ENCODE measurements at regions not wholly inside any gene's neighbourhood (a gene's known extent, or its start where the extent isn't known, plus 50 kb on each side); places are given as distances from the start of the nearest gene placed in this dataset.

DNA sequence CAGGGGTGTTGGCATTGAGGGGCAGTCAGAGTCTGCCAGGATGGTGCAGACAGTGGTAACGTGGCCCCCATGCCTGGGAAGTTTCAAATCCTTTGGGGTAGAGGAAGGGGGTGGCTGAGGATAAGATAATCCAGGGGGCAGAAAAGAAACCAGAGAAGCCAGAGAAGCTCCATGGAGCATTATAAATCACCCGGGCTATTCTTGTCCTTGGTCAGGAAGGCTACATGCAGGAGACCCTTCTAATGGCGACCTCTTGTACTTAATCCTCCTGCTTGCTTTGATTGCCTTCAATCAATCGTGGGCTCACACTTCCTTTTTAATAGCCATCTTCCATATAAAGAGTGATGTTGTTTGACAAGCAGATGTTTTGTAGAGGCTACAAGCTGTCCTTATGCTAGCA, 131.9 kb downstream of the MAF start:
- Histone ChIP-seq H3K4me1 (ENCODE audit: control insufficient read depth, insufficient read depth, low read length) (no peaks in the 10 kb centered on the region), H3K27ac (ENCODE audit: low read length) (no peak overlapping the region), H3K4me3 (ENCODE audit: low read depth in 2 of 2, low read length in 2 of 2) (no peak overlapping the region), H3K36me3 (ENCODE audit: control insufficient read depth, insufficient read depth, low read length) (no peaks in the 10 kb centered on the region), H3K27me3 (ENCODE audit: control insufficient read depth, insufficient read depth, low read length) (no peaks in the 10 kb centered on the region), H3K9me3 (ENCODE audit: control insufficient read depth, insufficient read depth, low read depth, low read length) (no peaks in the 10 kb centered on the region)
- CTCF ChIA-PET = no interaction called here
- POLR2A ChIA-PET = no interaction called here
- intact Hi-C loops (cut with micrococcal nuclease; ENCODE audit: unreplicated experiment) (no loop called here), in situ Hi-C loops (cut with HindIII; ENCODE audit: low pct_unique_long_range_greater_than_20kb, low sequenced_read_pairs) (no loop called here)
- ATAC-seq = no peak
- no TSS peak for BruUV-seq (replicated peaks)
- TF ChIP-seq, protein P1, sequence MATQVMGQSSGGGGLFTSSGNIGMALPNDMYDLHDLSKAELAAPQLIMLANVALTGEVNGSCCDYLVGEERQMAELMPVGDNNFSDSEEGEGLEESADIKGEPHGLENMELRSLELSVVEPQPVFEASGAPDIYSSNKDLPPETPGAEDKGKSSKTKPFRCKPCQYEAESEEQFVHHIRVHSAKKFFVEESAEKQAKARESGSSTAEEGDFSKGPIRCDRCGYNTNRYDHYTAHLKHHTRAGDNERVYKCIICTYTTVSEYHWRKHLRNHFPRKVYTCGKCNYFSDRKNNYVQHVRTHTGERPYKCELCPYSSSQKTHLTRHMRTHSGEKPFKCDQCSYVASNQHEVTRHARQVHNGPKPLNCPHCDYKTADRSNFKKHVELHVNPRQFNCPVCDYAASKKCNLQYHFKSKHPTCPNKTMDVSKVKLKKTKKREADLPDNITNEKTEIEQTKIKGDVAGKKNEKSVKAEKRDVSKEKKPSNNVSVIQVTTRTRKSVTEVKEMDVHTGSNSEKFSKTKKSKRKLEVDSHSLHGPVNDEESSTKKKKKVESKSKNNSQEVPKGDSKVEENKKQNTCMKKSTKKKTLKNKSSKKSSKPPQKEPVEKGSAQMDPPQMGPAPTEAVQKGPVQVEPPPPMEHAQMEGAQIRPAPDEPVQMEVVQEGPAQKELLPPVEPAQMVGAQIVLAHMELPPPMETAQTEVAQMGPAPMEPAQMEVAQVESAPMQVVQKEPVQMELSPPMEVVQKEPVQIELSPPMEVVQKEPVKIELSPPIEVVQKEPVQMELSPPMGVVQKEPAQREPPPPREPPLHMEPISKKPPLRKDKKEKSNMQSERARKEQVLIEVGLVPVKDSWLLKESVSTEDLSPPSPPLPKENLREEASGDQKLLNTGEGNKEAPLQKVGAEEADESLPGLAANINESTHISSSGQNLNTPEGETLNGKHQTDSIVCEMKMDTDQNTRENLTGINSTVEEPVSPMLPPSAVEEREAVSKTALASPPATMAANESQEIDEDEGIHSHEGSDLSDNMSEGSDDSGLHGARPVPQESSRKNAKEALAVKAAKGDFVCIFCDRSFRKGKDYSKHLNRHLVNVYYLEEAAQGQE (IDR thresholded peaks at IDR 0.05; ENCODE audit: insufficient read depth in 1 of 2, low read depth in 2 of 2, low read length in 1 of 2) = no peak
- TF ChIP-seq TCF7L2 (IDR thresholded peaks at IDR 0.05; ENCODE audit: low read depth, low read length) = no peak
- TF ChIP-seq CTCF (IDR thresholded peaks at IDR 0.05) = no peak
- TF ChIP-seq SIN3A (IDR thresholded peaks at IDR 0.05; ENCODE audit: borderline replicate concordance, insufficient read depth, low read depth, low read length) = no peak
- no peak for TF ChIP-seq POLR2AphosphoS5 (IDR thresholded peaks at IDR 0.05; ENCODE audit: low read depth, low read length)
- no peak for DNase-seq (ENCODE audit: low read depth, low spot score)

- no peaks in the 10 kb centered on the region for H3K27me3 ChIP-seq (ENCODE audit: control insufficient read depth, insufficient read depth, low read length)
- no peak overlapping the region for H3K27ac ChIP-seq (ENCODE audit: low read length)
- ChIA-PET CTCF (no interaction called here), POLR2A (no interaction called here)
- BruUV-seq (replicated peaks) = no TSS peak
- ATAC-seq (no peak), DNase-seq (ENCODE audit: low read depth, low spot score) (no peak)
- no peaks in the 10 kb centered on the region for H3K4me1 ChIP-seq (ENCODE audit: control insufficient read depth, insufficient read depth, low read length)
- in situ Hi-C loops (cut with HindIII; ENCODE audit: low pct_unique_long_range_greater_than_20kb, low sequenced_read_pairs) = no loop called here
- no peak for TF ChIP-seq CTCF (IDR thresholded peaks at IDR 0.05)
- no peak for TF ChIP-seq SIN3A (IDR thresholded peaks at IDR 0.05; ENCODE audit: borderline replicate concordance, insufficient read depth, low read depth, low read length)
- TF ChIP-seq POLR2AphosphoS5 (IDR thresholded peaks at IDR 0.05; ENCODE audit: low read depth, low read length) = no peak
- TF ChIP-seq, protein P1 (IDR thresholded peaks at IDR 0.05; ENCODE audit: insufficient read depth in 1 of 2, low read depth in 2 of 2, low read length in 1 of 2) = no peak
- TF ChIP-seq TCF7L2 (IDR thresholded peaks at IDR 0.05; ENCODE audit: low read depth, low read length) = no peak
- no peaks in the 10 kb centered on the region for H3K9me3 ChIP-seq (ENCODE audit: control insufficient read depth, insufficient read depth, low read depth, low read length)
- intact Hi-C loops (cut with micrococcal nuclease; ENCODE audit: unreplicated experiment) = no loop called here
- H3K4me3 ChIP-seq (ENCODE audit: low read depth in 2 of 2, low read length in 2 of 2) = no peak overlapping the region
- H3K36me3 ChIP-seq (ENCODE audit: control insufficient read depth, insufficient read depth, low read length) = no peaks in the 10 kb centered on the region
Measured at GRCh38 chr16:79468121-79468552, 132.4 kb downstream of the MAF start.
